Neural crest cell (in vitro differentiated cells): ENCODE measurements at regions not wholly inside any gene's neighbourhood (a gene's known extent, or its start where the extent isn't known, plus 50 kb on each side); places are given as distances from the start of the nearest gene placed in this dataset.

ENCODE experiments used
- DNase-seq: peaks from one replicate; pipeline ENCODE4 v3.0.0; 2021; ENCODE audit warnings: low read depth, mixed read lengths, low spot score
- H3K27ac Mint-ChIP-seq: one replicate; pipeline ENCODE4 v1.8.0; 2021; ENCODE audit warnings: mild to moderate bottlenecking, mixed read lengths; ENCODE audit not compliant: unreplicated experiment
- H3K27me3 Mint-ChIP-seq: 2 replicates; pipeline ENCODE4 v1.8.0; 2021; ENCODE audit warnings: low read depth, mild to moderate bottlenecking, mixed read lengths
- H3K36me3 Mint-ChIP-seq: 2 replicates; pipeline ENCODE4 v1.8.0; 2021; ENCODE audit warnings: low read depth, mild to moderate bottlenecking, mixed read lengths
- H3K4me1 Mint-ChIP-seq: 2 replicates; pipeline ENCODE4 v1.8.0; 2021; ENCODE audit warnings: mixed read lengths
- H3K4me3 Mint-ChIP-seq: one replicate; pipeline ENCODE4 v1.8.0; 2021; ENCODE audit warnings: mild to moderate bottlenecking, mixed read lengths
- H3K9me3 Mint-ChIP-seq: 2 replicates; pipeline ENCODE4 v1.8.0; 2021; ENCODE audit warnings: mixed read lengths
- CTCF ChIP-seq: fragments of 200-600 bp; sonication (generic); conservative IDR thresholded peaks from 2 replicates; pipeline ENCODE4 v1.5.0; 2021; ENCODE audit warnings: antibody characterized with exemption, mild to moderate bottlenecking

- H3K36me3 Mint-ChIP-seq, result no peaks in the 10 kb centered on the region
- peaks cover 6% of the 10 kb centered on the region for H3K4me1 Mint-ChIP-seq
- no peak for TF ChIP-seq CTCF
- no peak for DNase-seq
- no peak overlapping the region for H3K4me3 Mint-ChIP-seq
- no peak overlapping the region for H3K27ac Mint-ChIP-seq
- H3K9me3 Mint-ChIP-seq, result no peaks in the 10 kb centered on the region
- no peaks in the 10 kb centered on the region for H3K27me3 Mint-ChIP-seq
Observed at GRCh38 chr9:12631866-12632265, 61.3 kb upstream of the TYRP1 start.

- H3K4me3 Mint-ChIP-seq, result no peak overlapping the region
- H3K9me3 Mint-ChIP-seq, result no peaks in the 10 kb centered on the region
- H3K27ac Mint-ChIP-seq, result no peak overlapping the region
- H3K4me1 Mint-ChIP-seq, result no peaks in the 10 kb centered on the region
- no peaks in the 10 kb centered on the region for H3K27me3 Mint-ChIP-seq
- DNase-seq, result no peak
- no peak for TF ChIP-seq CTCF
- H3K36me3 Mint-ChIP-seq, result no peaks in the 10 kb centered on the region
Observed at GRCh38 chr9:12633016-12633765, 60.0 kb upstream of the TYRP1 start.

- TF ChIP-seq CTCF, result peak; percentile 72
- DNase-seq, result no peak
Observed at GRCh38 chr9:12640016-12640587, 53.1 kb upstream of the TYRP1 start.

DNA sequence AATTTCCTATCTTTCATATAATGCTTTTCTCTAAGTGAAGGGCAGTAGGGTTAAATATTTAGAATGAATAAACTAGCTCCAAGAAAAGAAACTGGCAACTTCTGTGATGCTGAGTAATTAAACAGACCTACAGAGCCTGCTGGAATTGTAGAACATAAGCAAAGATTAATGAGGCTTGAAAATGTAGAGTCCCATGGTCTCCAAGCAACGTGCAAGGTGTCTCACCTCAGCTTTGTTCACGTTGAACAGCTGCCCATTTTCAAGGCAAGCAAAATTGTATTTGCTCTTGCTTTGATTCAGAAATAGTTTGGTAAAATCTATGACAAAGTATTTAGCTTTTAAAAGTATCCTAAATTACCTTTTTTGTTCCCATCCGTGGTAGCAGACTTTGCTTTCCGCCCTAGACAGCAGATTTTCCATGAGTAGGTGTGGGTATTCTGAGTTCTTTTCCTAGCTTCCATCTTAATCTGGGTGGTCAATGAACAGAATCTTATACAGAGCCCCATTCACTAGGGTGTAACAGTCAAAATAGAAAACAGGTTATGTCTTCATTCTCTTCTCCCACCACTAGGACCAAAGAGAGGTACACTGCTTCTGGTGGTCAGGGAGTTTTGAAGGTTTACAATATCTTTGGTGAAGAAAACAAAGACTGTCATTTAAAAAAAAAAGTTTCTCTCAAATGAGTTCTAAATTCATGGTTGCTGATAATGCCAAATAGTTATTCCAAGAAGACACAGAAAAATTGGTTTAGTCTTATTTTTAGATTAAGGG lies 52.1 kb upstream of the TYRP1 start:
- Mint-ChIP-seq H3K27ac (no peak overlapping the region), H3K4me3 (no peak overlapping the region), H3K27me3 (peaks cover 3% of the 10 kb centered on the region), H3K36me3 (no peaks in the 10 kb centered on the region), H3K9me3 (no peaks in the 10 kb centered on the region), H3K4me1 (no peaks in the 10 kb centered on the region)
- no peak for DNase-seq
- TF ChIP-seq CTCF, result peak; percentile 26

More at GRCh38 chr9:12640016-12640587, 53.1 kb upstream of the TYRP1 start:
- no peak overlapping the region for H3K4me3 Mint-ChIP-seq
- H3K4me1 Mint-ChIP-seq, result no peaks in the 10 kb centered on the region
- no peak overlapping the region for H3K27ac Mint-ChIP-seq
- no peaks in the 10 kb centered on the region for H3K9me3 Mint-ChIP-seq
- H3K27me3 Mint-ChIP-seq, result peaks cover 3% of the 10 kb centered on the region
- H3K36me3 Mint-ChIP-seq, result no peaks in the 10 kb centered on the region
